Mucosa of gallbladder (tissue), 1 donor: ENCODE measurements at regions not wholly inside any gene's neighbourhood (a gene's known extent, or its start where the extent isn't known, plus 50 kb on each side); places are given as distances from the start of the nearest gene placed in this dataset.
"Not testable (repeated sequence)": the region's sequence is repeated elsewhere in the genome, so short reads cannot be mapped to it uniquely, and the experiment has no call there.

Experiments used
- DNase-seq: peaks from one replicate; pipeline ENCODE4 v3.0.0-alpha.2; 2020; ENCODE audit warnings: low spot score
- donor health status: DM: no; HTN: no; CAD: no.

DNA sequence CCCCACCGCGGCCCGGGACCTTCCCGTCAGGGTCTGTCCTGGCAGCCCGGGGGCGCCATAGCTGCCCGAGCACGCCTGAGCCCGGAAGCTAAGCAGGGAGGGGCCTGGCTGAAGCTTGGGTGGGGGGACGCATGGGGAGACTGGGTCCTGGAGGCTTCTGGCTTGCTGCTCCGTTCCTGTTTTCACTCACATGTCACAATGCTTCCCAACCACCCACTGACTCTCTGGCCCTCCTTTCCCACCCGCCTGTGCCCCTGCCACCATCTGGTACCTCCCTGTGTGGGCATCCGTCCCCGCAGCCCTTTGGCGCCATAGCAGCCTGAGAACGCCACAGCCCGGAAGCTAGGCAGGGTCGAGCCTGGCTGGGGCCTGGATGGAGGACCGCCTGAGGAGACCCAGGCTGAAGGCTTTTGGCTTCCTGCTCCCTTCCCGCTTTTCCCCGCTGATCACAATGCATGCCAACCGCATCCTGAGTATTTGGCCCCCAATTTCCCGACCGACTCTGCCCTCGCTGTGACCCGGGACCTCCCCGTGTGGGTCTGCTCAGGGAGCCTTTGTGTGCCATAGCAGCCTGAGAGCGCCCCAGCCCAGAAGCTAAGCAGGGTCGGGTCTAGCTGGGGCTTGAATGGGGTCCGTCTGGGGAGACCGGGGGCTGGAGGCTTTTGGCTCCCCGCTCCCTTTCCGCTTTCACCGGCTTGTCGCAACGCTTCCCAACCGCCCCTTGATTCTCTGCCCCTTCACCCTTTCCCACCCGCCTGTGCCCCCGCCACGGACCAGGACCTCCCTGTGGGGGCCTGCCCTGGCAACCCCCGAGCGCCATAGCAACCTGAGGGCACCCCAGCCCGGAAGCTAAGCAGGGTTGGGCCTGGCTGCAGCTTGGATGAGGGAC, 2290.1 kb downstream of the TP53TG3F start:
- DNase-seq: peak; percentile 8

DNA sequence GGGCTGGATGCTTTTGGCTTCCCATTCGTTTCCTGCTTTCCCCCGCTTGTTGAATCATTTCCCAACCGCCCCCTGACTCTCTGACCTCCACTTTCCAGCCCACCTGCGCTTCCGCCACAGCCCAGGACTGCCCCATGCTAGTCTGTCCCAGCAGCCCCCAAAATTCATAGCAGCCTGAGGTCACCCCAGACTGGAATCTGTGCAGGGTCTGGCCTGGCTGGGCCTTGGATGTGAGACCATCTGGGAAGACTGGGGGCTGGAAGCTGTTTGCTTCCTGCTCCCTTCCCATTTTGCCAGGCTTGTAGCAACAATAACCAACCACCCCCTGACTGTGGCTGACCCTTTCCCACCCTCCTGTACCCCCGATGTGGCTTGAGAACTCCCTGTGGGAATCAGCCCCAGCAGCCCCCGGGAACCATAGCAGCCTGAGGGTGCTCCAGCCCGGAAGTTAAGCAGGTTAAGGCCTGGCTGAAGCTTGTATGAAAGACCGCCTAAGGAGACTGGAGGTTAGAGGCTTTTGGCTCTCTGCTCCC, 2290.8 kb downstream of the TP53TG3F start:
- DNase-seq: peak; percentile 9

DNA sequence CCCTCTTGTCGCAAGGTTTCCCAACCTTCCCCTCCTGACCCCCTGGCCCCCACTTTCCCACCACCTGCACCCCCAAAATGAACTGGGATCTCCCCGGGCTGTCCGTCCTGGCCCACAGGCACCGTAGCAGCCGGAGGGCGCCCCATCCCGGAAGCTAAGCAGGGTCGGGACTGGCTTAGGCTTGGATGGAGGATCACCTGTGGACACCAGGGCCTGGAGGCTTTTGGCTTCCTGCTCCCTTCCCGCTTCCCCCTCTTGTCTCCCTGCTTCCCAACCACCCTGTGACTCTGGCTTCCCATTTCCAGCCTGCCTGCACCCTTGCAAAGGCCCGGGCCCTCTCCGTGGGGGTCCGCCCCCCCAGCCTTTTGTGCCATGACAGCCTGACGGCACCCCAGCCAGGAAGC, 2291.3 kb downstream of the TP53TG3F start:
- peak; percentile 8 for DNase-seq

DNA sequence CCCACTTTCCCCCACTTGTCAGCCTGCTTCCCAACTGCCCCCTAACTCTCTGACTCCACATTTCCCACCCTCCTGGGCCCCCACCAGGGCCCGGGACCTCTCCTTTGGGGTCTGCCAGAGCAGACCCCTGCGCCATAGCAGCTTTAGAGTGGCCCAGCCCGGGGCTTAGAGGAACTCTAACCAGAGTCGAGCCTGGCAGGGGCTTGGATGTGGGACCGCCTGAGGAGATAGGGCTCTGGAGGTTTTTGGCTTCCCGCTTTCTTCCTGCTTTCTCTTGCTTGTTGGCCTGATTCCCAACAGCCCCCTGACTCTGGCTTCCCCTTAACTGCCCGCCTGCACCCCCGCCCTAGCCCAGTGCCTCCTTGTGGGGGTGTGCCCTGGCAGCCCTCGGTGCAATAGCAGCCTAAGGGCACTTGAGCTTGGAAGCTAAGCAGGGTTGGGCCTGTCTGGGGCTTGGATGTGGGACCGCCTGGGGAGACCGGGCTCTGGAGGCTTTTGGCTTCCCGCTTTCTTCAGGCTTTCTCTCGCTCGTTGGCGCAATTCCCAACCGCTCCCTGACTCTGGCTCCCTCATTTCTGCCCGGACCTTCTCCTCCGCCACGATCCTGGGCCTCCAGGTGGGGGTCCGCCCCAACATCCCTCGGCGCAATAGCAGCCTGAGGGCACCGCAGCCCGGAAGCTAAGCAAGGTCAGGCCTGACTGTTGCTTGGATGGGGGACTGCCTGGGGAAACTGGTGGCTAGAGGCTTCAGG, 2292.0 kb downstream of the TP53TG3F start:
- DNase-seq: peak; percentile 7

DNA sequence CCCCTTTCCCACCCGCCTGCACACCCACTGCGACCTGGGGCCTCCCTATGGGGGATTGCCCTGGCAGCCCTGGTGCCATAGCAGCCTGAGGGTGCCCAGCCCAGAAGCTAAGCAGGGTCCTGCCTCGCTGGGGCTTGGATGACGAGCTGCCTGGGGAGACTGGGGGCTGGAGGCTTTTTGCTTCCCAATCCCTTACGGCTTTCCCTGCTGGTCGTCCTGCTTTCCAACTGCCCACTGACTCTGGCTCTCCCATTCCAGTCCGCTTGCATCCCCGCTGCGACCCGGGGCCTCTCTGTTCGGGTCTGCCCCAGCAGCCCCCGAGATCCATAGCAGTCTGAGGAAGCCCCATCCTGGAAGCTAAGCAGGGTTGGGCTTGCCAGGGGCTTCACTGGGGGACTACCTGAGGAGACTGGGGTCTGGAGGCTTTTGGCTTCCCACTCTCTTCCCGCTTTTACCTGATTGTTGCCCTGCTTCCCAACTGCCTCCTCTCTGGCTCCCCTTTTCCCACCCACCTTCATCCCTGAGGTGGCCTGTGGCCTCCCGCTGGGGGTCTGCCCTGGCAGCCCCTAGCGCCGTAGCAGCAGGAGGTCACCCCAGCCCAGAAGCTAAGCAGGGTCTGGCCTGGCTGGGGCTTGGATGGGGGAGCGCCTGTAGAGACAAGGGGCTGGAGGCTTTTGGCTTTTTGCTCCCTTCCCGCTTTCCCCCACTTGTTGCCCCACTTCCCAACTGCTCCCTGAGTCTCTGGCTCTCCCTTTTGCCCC, 2292.8 kb downstream of the TP53TG3F start:
- DNase-seq: no peak

DNA sequence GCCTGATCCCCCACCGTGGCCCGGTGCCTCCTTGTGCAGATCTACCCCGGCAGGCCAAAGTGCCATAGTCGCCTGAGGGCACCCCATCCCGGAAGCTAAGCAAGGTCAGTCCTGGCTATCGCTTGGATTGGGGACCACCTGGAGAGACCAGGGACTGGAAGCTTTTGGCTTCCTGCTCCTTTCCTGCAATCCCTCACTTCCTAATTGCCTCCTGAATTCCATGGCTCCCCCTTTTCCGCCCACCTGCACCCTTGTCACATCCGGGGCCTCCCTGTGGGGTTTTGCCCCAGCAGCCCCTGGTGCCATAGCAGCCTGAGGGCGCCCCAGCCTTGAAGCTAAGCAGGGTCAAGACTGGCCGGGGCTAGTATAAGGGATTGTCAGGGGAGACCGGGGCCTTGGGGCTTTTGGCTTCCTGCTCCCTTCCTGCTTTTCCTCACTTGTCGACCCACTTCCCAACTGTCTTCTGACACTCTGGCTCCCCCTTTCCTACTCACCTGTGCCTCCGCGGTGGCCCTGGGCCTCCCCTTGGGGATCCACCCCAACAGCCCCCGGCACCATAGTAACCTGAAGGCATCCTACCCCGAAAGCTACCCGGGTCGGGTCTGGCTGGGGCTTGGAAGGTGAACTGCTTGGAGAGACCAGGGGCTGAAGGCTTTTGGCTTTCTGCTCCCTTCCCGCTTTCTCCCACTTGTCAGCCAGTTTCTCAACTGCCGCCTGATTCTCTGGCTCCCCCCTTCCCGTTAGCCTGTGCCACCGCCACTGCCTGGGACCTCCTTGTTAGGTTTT, 2293.6 kb downstream of the TP53TG3F start:
- DNase-seq: no peak

DNA sequence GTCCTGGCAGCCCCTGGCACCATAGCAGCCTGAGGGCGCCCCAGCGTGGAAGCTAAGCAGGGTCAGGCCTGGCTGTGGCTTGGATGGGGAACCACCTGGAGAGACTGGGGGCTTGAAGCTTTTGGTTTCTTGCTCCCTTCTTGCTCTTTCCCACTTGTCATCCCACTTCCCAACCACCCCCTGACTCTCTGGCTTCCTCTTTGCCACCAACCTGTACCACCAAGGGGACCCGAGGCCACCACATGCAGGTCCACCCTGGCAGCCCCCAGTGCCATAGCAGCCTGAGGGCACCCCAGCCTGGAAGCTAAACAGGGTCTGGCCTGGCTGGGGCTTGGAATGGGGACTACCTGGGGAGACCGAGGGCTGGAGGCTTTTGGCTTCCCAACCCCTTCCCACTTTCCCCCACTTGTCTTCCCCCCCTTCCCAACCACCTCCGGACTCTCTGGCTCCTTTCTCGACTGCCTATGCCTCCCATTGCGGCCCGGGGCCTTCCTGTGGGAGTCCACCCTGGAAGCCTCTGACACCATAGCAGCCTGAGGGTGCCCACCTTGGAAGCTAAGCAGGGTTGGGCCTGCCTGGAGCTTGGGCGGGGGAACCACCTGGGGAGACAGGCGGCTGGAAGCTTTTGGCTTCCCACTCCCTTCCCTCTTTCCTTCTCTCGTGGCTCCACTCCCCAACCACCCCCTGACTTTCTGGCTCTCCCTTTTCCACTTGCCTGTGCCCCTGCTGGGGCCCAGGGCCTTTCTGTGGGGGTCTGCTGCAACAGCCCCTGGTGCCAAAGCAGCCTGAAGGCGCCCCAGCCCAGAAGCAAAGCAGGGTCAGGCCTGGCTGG, 2294.4 kb downstream of the TP53TG3F start:
- no peak for DNase-seq

DNA sequence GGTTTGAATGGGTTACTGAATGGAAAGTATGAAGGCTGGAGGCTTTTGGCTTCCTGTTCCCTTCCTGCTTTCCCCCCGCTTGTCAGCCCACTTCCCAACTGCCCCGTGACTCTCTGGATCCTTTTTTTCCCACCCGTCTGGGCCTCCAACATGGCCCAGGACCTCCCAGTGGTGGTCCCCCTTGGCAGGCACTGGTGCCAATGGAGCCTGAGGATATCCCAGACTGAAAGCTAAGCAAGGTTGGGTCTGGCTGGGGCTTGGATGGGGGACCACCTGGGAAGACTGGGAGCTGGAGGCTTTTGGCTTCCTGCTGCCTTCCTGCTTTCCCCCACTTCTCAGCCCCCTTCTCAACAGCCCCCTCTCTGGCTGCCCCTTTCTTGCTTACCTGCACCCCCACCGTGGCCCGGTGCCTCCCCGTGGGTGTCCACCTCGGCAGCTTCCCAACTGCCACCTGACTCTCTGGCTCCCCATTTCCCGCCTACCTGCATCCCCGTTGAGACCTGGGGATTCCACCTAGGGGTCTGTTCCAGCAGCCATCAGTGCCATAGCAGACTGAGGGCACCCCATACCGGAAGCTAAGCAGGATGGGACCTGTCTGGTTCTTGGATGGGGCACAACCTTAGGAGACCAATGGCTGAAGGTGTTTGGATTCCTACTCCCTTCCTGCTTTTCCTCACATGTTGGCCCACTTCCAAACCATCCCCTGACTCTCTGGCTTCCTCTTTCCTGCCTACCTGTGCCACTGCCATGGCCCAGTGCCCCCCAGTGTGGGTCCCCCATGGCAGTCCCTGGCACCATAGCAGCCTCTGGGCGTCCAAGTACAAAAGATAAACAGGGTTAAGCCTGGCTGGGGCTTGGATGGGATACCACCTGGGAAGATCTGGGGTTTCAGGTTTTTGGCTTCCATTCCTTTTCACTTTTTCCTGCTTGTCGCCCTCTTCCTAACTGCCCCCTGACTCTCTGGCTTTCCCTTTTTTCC, 2295.3 kb downstream of the TP53TG3F start:
- no peak for DNase-seq

DNA sequence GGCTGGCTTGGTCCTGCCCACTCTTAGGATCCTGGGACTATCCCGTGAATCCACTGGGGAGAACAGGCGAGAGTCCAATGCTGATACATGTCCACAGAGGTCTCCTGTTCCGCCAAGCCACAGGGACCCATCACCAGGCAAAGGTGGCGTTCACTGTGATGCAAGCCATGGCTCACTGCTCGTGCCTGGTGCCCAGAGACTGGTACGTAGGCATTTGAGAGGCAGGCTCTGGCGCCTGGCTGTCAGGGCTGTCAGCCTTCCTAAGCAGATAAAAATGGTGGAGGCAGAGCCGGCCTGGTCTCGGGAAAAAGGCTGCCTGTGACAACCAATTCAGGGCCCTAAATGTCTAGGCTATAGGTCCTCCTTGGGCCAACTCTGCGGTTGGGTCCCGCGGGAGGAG, 2329.0 kb downstream of the TP53TG3F start:
- no peak for DNase-seq

DNA sequence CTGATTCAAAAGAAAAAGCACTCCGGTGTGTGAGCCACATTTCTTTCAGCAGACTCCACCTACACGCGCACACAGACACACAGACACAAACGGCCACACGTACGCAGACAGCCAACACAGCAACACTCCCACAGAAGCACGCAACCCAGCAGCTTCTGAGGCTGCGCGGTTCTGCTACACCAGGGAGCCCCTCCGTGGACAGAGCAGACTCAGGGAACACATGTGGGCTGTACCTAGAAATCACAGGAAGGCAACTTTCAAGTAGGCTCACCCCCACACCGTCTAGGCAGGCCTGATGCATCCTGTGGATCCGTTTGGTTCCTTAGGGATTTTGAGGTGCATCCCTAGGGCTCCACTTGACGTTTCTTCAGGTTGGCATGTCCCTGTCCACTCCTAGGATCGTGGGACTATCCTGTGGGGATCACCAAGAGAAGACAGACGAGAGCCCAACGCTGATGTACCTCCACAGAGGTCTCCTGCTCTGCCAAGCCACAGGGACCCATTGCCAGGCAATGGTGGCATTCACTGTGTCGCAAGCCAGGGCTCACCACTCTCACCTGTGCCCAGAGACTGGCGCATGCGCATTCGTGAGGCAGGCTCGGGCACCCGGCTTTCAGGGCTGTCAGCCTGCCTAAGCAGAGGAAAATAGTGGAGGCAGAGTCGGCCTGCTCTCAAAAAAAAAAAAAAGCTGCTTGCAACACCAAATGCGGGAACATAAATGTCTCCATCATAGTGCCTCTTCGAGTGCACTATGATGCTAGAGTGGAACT, 2333.3 kb downstream of the TP53TG3F start:
- no peak for DNase-seq

DNA sequence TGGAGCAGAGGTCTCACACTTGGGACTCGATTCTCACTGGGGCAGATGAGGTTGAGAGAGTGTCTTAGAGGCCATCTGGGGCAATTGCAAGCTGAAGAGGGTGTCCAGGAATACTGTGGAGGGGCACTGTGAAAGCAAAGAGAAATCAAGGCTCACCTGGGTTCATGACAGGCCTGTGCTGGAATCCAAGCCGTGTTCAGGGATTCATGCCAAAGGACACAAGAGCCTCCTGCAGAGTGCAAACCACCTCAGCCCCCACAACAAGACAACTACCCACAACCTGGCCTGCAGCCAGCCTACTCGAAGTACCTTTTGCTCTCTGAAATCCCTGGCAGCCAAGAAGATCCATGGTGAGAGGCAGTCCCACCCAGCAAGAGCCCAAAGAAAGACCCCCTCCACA, 2334.2 kb downstream of the TP53TG3F start:
- DNase-seq: no peak

DNA sequence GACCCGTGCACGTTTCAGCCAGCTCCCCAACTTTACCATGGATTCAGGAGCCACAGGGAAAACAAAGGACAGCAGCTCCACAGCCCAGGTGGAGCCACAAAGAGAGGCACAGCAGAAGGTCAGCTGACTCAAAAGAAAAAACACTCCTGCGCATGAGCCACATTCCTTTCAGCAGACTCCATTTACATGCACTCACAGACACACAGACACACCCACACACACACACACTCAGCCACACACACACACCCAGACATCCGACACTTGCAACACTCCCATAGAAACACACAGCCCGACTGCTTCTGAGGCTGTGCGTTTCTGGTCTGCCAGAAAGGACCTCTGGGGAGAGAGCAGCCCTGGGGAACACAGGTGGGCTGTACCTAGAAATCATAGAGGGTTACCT, 2335.5 kb downstream of the TP53TG3F start:
- no peak for DNase-seq

DNA sequence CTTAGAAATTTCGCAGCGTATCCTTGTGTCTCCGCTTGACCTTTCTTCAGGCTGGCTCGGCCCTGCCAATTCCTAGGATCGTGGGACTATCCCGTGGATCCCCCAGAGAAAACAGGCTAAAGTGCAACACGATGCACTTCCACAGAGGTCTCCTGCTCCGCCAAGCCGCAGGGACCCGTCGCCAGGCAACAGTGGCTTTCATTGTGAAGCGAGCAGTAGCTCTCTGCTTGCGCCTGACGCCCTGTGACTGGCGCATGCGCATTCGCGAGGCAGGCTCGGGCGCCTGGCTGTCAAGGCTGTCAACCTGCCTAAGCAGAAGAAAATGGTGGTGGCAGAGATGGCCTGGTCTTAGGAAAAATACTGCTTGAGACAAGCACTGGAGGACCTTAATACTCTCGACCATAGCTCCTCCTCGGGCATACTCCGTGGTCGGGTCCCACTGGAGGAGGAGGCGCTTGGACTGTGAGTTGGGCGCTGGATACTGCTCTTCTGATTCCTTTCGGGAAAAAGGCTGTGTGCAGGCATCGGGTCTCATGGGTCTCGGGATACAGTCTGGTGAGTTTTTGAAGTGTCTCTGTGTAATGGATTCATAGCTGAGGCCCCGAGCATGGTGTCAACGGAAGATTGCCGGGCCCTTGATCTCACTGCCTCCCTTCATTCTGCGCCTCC, 2336.1 kb downstream of the TP53TG3F start:
- no peak for DNase-seq

DNA sequence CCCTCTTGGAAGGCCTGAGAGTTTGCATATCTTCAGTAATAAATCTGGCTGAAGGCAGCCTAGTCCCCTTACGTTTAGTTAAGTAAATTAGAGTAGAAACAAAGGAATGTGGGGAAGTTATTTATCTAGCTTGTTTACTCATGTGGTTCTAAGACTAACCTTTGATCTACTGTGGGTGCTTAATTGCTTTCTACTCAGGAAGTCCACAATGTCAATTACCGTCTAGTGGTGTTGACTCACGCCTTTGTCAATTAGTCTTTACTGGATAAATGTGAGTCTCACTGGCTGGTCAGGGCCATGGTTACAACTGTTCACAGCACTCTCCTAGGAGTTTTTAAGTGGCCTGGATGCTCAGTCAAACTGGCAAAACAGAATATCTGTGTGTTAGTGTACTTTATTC, 2338.4 kb downstream of the TP53TG3F start:
- no peak for DNase-seq

DNA sequence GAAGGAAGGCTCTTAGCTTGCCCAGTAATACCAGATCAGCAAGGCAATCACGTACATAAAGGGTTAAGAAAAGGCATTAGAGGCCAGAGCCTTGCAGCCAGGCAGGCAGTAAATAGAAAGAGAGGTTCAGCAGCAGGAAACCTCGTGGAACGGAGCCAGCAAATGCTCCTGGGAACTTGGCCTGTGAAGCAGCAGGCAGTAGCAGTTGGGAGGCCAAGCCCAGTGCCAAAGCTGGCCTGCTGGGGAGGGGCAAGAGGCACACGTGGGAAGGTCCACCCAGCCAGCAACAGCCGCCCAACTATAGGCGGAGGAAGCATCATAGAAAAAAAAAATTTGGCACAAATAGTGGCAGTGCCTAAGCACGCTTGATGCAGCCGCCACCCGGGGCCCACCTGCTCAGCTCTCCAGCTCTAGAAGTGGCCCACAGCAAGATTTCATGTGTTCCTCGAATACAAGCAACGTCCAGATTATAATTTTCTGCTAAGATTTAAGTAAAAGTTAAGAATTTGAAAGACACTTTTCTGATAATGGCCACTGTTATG, 2339.5 kb downstream of the TP53TG3F start:
- DNase-seq: no peak

DNA sequence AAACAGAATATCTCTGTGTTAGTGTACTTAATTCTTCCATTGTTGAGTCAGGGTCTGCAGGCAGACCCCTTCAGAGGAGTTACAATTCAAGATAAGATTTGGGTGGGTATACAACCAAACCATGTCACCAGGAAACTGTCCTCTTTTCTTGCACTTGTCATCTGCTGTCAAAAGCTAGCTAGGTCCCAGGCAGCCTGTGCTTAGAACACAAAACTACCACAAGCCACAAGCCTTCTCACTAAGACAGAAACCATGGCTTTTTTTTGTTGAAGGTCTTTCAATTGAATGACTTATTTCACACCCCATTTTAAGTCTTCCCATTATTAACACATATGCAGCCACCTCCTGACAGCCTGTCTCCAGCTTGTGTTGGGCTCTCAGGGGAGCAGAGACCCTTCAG, 2345.1 kb downstream of the TP53TG3F start:
- DNase-seq: not testable (repeated sequence)

DNA sequence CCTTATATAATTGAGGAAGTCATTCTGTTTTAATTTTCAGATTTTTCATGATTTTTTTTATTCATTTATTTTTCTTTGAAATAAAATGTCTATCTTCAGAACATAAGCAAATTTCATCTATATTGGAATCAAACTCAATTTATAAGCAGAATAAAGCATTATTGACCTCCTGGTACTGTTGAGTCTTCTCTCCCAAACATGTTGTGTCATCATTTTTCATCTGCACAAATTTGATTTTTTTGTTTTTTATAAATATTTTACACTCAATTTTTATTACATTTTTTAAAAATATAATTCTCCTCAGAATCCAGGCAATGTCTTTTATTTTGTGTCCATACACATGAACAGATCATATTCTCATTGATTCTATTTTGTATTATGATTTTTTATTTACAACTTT, 2363.9 kb downstream of the TP53TG3F start:
- no peak for DNase-seq

DNA sequence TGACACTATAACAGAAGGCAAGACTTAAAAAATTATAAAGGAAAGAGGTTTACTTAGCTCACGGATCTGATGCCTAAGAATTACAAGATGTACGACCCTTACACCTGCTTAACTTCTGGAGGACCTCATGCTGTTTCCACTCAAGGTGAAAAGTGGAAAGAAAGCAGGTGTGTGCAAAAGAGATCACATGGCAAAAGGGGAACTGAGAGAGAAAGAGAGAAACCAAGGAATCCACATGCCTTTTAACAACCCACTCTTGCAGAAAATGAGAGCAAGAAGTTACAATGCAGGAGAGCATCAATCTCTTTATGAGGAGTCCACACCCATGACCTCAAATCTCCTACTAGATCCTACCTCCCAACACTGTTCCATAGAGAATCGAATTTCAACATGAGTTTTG, 2382.2 kb downstream of the TP53TG3F start:
- DNase-seq: no peak
